ENCODE measurements at regions not wholly inside any gene's neighbourhood (a gene's known extent, or its start where the extent isn't known, plus 50 kb on each side); places are given as distances from the start of the nearest gene placed in this dataset.
A peak's percentile ranks its signal among the peaks of the same experiment; 100 is the strongest.

- peak overlapping the region; percentile 26; the same call in 1 of the 2 replicates for H3K27ac ChIP-seq
- no peak for TF ChIP-seq CTCF (conservative IDR thresholded peaks at IDR 0.05)
Observed at GRCh38 chr1:79303040-79303439, 296.5 kb upstream of the ADGRL4 start.

GRCh38 chr1:79302380-79302930 is 295.9 kb upstream of the ADGRL4 start:
- peak overlapping the region; percentile 26 for H3K27ac ChIP-seq
- no peak for TF ChIP-seq CTCF (conservative IDR thresholded peaks at IDR 0.05)

GRCh38 chr1:79295967-79296366 is 289.4 kb upstream of the ADGRL4 start:
- no peak overlapping the region for H3K27ac ChIP-seq
- no peak for TF ChIP-seq CTCF (conservative IDR thresholded peaks at IDR 0.05)

GRCh38 chr1:79293611-79294010 is 287.1 kb upstream of the ADGRL4 start:
- H3K27ac ChIP-seq = no peak overlapping the region
- no peak for TF ChIP-seq CTCF (conservative IDR thresholded peaks at IDR 0.05)

- H3K27ac ChIP-seq = peak overlapping the region; percentile 81
- no peak for TF ChIP-seq CTCF (conservative IDR thresholded peaks at IDR 0.05)
Observed at GRCh38 chr1:79290927-79291474, 284.5 kb upstream of the ADGRL4 start.

- no peak overlapping the region for H3K27ac ChIP-seq
- TF ChIP-seq CTCF (conservative IDR thresholded peaks at IDR 0.05) = no peak
Observed at GRCh38 chr1:79287982-79288381, 281.5 kb upstream of the ADGRL4 start.

- TF ChIP-seq CTCF (conservative IDR thresholded peaks at IDR 0.05) = no peak
- H3K27ac ChIP-seq = no peak overlapping the region
Observed at GRCh38 chr1:79285667-79286066, 279.1 kb upstream of the ADGRL4 start.
